Activated T-cell treated with anti-CD3 and anti-CD28 coated beads for 4 hours (primary cell): ENCODE measurements at regions not wholly inside any gene's neighbourhood (a gene's known extent, or its start where the extent isn't known, plus 50 kb on each side); places are given as distances from the start of the nearest gene placed in this dataset.

Source experiments
- DNase-seq: peaks from one replicate; pipeline ENCODE4 v3.0.0-alpha.2; 2020

DNA sequence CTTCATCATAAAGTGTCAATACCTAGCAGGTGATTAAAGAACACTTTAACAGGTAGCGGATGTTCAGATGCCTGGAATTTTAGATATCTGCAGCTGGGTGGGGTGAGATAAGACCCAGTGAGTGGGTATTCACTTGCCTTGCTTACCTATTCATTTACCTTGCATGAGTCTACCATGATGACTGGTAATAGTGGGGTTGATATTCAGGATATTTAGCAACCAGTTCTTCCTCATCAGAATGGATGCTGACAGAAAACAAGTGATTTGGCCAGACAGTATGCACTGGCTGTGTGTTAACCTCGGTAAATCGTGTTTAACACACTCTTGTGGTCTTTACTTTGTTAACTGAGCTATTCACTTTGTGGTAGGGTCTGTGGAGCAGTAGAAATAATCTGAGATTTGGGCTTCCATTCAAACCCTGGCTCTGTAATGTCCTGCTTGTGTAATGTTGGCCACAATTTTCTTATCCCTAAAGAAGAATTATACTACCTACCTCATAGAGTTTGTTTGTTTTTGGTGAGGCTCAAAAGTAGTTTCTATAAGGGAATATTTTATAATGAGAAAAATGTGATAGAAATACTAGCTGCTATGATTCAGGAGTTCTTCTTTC lies 391.9 kb upstream of the TBL1XR1 start:
- DNase-seq = no peak

GRCh38 chr3:177589911-177590381 lies 392.7 kb upstream of the TBL1XR1 start:
- no peak for DNase-seq

DNA sequence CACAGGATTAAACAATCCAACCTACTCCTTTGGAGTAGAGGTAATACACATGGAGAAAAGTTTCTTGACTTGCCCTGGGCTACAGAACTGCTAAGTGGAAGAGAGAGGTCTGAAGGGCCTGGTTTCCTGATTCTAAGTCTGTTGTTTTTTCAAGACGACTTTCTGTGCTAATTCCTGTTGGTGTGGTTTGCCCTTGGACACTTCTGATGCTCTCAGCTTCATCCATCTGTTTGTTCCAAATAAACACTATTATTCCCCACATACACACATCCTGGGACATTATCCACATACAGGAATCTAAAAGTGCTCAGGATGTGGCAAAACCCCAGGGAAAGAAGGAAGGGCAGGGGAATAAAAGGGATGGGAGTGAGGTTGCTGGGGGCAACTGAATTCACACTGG lies 393.5 kb upstream of the TBL1XR1 start:
- no peak for DNase-seq

GRCh38 chr3:177591379-177591778 lies 394.1 kb upstream of the TBL1XR1 start:
- no peak for DNase-seq

- DNase-seq = no peak
Observed at GRCh38 chr3:177594096-177594495, 396.8 kb upstream of the TBL1XR1 start.

DNA sequence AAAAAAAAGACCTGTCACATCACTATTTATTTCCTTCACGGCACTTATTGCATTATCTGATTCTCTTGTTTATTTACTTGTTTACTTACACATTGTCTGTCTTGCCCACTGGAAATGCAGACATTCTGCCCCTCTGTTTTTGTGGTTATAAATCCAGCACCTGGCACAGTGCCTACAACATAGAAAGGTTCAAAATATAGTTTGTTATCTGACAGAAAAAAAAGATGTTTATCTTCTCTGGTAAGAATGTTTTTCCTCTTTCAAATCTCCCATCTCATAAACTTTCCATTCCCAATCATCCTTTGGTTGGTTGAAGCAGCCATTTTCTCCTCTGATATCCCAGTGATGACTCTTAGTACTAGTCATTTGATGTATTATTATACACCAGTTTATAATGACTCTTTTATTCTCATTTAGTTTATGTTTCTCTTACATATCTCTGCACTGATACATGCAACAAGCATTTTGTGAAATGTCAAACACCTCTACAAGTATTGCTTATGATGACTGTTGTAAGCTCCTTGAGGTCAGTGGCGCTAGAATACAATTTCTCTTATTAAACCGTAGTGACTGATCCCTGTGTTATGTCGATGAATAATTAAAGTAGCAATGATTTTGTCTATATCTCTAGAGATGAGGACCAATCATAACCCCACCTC lies 398.4 kb upstream of the TBL1XR1 start:
- no peak for DNase-seq

DNA sequence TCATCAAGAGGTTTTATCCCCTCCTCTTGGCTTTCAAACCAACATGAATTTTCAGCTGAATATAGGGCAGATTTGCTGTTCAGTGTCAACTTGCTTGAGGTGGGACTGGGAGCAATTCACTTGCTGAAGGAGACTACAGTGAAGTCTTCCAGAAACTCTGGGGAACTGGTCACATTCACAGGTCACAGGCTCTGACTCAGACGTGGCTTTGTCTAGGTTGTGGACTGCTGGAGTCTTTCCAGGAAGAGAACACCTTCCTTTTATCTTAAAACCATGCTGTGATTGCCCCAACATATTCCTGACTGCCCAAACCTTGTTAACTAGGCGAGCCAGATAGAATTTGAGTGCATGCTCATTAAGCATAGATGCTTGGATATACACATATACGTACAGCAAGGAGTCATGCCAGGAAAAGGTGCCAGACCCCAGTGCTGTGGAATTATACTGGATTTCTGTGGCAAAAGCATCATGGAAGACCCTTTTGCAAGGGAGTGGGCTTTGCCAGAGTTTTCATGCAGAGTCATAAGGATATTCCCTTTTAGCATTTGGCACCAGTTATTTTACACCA lies 399.1 kb upstream of the TBL1XR1 start:
- no peak for DNase-seq

GRCh38 chr3:177596816-177597271 lies 399.6 kb upstream of the TBL1XR1 start:
- DNase-seq = no peak

- no peak for DNase-seq
Observed at GRCh38 chr3:177597311-177598096, 400.2 kb upstream of the TBL1XR1 start.

DNA sequence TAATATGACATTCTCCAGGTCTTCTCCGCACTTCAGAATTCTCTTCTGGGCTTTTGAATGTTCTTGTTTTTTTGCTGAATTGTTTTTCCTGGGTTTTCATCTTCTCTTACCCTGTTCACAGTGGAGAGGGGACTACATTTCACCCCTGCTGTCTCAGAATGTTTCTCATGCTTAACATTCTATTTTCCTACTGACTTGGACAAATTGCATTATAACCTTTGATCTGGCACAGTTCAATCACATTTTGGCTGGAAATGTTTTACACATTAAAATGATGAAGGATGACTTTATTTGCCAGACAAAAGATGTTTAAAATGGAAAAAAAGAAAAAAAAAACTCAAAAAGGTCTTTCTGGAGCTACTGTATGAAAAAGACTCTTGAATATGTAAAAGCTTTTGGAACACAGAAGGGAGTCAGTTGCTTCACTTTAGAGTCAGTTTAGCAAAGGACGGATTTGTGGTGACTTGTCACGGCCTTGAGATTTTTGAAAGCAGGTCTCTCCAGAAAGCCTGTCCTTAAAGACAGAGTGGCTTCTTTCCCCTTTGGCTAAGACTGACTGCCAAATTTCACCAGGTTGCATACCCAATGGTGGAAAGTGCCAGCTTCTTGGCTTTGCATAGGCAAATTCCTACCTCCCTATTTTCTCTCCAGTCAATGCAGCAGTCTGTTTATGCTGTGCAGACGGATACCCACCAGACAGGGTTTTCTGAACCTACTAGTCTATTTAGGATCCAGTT lies 401.0 kb upstream of the TBL1XR1 start:
- DNase-seq = no peak

GRCh38 chr3:177599326-177599725 lies 402.0 kb upstream of the TBL1XR1 start:
- DNase-seq = no peak

- no peak for DNase-seq
Observed at GRCh38 chr3:177599837-177600236, 402.6 kb upstream of the TBL1XR1 start.

GRCh38 chr3:177600411-177600810 lies 403.1 kb upstream of the TBL1XR1 start:
- DNase-seq = no peak

GRCh38 chr3:177601152-177601551 lies 403.9 kb upstream of the TBL1XR1 start:
- no peak for DNase-seq

DNA sequence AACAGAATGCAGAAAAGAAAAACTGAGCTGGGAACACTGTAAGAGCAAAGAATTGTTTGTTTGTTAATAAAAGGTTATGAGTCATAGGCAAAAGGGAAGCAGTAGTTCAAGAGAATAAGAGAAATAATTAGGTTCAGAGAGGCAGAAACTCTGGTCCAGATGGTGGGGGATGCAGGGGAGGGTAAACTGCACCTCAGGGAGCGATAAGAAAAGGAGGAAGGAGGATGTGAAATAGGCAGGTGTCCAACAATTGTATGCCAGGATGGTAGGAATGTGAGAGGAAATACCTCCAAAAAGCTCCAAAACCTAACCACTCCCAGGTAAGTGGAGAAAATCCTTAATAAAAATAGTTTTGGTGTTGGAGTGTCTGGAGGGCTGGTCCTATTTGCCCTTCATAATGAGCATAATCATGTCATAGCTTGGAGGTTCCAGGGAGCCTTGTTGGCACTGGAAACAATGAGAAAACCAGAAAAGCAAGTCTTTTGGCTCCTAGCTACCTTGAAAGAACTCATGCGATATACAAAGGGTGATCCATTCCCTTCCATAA lies 405.4 kb upstream of the TBL1XR1 start:
- no peak for DNase-seq

GRCh38 chr3:177603148-177603603 lies 405.9 kb upstream of the TBL1XR1 start:
- DNase-seq = no peak

DNA sequence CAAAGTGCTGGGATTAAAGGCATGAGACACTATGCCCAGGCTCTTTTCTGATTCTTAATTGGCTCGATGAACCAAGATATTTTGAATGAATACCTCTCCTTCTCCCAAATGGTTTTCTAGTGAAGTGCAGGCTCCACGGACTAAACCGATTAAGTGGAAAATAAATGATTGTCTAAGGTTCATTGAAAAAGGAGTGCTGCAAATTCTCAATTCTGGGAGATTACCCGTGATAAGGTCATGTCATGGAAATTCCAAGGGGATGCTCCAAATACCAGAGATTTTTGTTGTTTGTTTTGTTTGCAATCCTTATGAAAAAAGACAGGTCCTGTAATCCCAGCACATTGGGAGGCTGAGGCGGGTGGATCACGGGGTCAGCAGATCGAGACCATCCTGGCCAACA lies 406.9 kb upstream of the TBL1XR1 start:
- no peak for DNase-seq

- DNase-seq = no peak
Observed at GRCh38 chr3:177606891-177607290, 409.6 kb upstream of the TBL1XR1 start.

GRCh38 chr3:177607589-177607988 lies 410.3 kb upstream of the TBL1XR1 start:
- no peak for DNase-seq

- no peak for DNase-seq
Observed at GRCh38 chr3:177608443-177608842, 411.2 kb upstream of the TBL1XR1 start.

- no peak for DNase-seq
Observed at GRCh38 chr3:177609613-177610012, 412.3 kb upstream of the TBL1XR1 start.

DNA sequence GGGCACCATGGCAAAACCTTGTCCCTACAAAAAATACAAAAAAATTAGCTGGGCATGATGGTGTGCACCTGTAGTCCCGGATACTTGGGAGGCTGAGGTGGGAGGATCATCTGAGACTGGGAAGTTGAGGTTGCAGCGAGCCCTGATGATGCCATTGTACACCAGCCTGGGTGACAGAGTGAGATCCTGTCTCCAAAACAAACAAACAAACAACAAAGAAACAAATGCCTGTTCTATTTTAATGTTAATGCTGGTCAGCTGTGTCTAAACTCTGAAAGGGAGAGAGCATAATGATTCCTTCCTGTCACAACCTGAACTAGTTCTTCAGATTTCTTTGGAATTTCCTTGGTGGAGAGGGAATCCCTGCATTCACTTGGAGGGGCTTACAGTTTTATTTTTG lies 413.0 kb upstream of the TBL1XR1 start:
- DNase-seq = no peak
